NT2/D1 (cell line): ENCODE measurements at regions not wholly inside any gene's neighbourhood (a gene's known extent, or its start where the extent isn't known, plus 50 kb on each side); places are given as distances from the start of the nearest gene placed in this dataset.

ENCODE experiments used
- DNase-seq: peaks from one replicate; pipeline ENCODE4 v3.0.0-alpha.2; 2011; ENCODE audit warnings: low read depth, low spot score
- H3K27me3 ChIP-seq: 2 replicates; pipeline ENCODE4 v1.6.0; 2011; ENCODE audit warnings: mild to moderate bottlenecking; ENCODE audit not compliant: insufficient read length, insufficient read depth
- H3K36me3 ChIP-seq: 2 replicates; pipeline ENCODE4 v1.6.1; 2011; ENCODE audit warnings: mild to moderate bottlenecking, low read length, mixed read lengths; ENCODE audit not compliant: insufficient read depth, insufficient read length
- H3K4me1 ChIP-seq: 2 replicates; pipeline ENCODE4 v1.5.1; 2011; ENCODE audit not compliant: insufficient read depth, insufficient read length
- H3K4me3 ChIP-seq: 2 replicates; pipeline ENCODE4 v1.5.1; 2011; ENCODE audit warnings: low read depth; ENCODE audit not compliant: insufficient read length
- H3K9ac ChIP-seq: 2 replicates; pipeline ENCODE4 v1.6.0; 2011; ENCODE audit warnings: low read depth; ENCODE audit not compliant: insufficient read length
- H3K9me3 ChIP-seq: 2 replicates; pipeline ENCODE4 v1.5.1; 2011; ENCODE audit warnings: mild to moderate bottlenecking, low read length; ENCODE audit not compliant: insufficient read depth
- SUZ12 ChIP-seq: IDR thresholded peaks from 2 replicates; pipeline ENCODE4 v1.6.1; 2011; ENCODE audit not compliant: insufficient read length, insufficient read depth; ENCODE audit errors: extremely low read depth
- YY1 ChIP-seq: IDR thresholded peaks from 2 replicates; pipeline ENCODE4 v1.6.1; 2011; ENCODE audit not compliant: insufficient read length, insufficient read depth
- ZNF274 ChIP-seq: IDR thresholded peaks from 2 replicates; pipeline ENCODE4 v1.6.1; 2011; ENCODE audit warnings: mild to moderate bottlenecking, low read depth, low read length

- Histone ChIP-seq H3K4me1 (peaks cover 18% of the 10 kb centered on the region), H3K36me3 (no peaks in the 10 kb centered on the region), H3K9me3 (no peaks in the 10 kb centered on the region), H3K4me3 (no peak overlapping the region), H3K9ac (no peak overlapping the region), H3K27me3 (no peaks in the 10 kb centered on the region)
- TF ChIP-seq YY1: no peak
- TF ChIP-seq ZNF274: no peak
- no peak for TF ChIP-seq SUZ12
- no peak for DNase-seq
Measured at GRCh38 chr11:70535191-70535971, 137.1 kb downstream of the CTTN start.

DNA sequence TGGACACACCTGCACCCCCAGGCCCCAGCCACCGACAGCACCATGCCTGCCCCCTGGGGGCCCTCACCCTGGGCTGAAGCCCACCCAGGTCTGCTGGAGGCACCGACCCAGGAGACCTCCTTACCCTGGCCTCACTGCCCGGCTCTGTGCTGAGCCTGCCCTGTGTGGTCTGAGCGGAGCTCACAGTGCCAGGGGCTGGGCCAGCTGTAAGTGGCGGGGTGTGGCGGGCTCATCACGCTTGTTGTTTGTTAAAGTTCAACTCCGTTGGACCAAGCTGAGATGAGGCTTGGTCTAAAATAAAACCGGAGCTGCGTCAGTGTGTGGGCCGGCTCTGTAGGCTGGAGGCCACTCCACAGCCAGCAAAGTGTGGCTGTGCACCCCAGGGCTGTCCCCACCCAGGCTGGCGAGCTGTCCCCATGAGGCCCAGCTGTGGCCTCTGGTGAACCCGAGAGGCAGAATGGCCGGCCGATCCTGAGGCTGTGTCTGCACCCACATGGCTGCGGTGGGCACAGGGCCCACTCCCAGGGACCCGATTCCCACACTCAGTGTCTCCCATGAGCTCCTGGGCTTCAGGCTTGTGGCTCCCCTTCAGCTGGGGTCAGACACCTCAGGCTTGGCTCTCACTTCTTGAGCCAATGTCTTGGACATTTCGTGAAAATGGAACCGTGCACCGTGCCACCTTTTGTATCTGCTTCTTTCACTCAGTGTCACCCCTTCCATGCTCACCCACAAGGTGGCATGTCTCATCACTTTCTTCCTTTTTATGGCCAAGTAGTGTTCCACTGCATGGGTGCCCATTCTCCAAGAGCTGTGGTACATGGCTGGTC is 137.9 kb downstream of the CTTN start:
- Histone ChIP-seq H3K9ac (no peak overlapping the region), H3K4me3 (no peak overlapping the region), H3K36me3 (no peaks in the 10 kb centered on the region), H3K27me3 (no peaks in the 10 kb centered on the region), H3K9me3 (no peaks in the 10 kb centered on the region), H3K4me1 (peaks cover 18% of the 10 kb centered on the region)
- TF ChIP-seq SUZ12 (no peak), YY1 (no peak), ZNF274 (no peak)
- DNase-seq: no peak

DNA sequence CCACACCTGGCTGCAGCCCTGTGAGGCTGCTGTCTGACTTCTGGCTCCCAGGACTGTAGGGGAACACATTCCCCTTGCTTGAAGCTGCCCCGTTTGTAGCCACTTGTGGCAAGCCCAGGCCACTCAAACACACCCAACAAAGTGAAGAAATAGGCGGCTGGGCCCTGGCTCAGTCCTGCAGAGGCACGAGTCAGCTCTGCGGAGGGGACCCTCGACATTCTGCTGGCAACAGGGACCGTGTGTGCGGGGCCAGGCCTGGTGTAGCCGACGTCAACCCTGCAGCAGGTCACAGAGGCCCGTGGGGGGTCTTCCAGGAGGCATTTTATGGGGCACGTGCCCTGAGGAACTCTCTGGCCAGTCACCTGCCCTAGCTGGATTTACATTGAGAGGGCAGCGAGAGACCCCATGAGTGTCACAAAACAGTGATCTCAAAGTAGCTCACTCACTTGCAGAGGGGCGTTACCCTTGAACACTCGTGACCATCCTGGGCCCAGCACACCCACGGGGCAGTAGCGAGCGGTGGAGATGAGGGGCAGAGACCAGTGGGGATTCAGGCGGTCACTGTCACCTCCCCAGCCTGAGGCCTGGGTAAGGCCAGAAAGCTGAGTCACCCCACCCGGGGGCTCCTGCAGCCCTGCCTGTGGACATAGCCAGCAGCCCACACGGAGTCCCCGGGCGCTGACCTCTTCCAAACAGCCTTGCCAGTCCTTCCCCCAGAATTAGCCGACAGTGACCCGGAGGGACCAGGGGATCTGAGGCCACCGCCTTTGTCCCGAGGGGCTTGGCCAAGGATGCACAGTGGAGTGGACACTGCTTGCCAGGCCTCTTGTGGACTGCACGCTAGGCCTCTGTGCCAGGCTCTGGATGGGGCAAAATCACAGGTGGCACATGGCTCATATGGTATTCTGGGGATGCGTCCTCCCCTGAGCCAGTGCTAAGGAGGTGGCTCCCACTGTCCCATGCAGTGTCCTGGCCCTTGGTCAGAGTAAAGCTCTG is 139.5 kb downstream of the CTTN start:
- H3K27me3 ChIP-seq: no peaks in the 10 kb centered on the region
- H3K36me3 ChIP-seq: no peaks in the 10 kb centered on the region
- peaks cover 6% of the 10 kb centered on the region for H3K4me1 ChIP-seq
- H3K4me3 ChIP-seq: no peak overlapping the region
- H3K9ac ChIP-seq: peak overlapping the region; percentile 21
- TF ChIP-seq SUZ12: no peak
- no peak for TF ChIP-seq YY1
- TF ChIP-seq ZNF274: no peak
- no peak for DNase-seq
- no peaks in the 10 kb centered on the region for H3K9me3 ChIP-seq

DNA sequence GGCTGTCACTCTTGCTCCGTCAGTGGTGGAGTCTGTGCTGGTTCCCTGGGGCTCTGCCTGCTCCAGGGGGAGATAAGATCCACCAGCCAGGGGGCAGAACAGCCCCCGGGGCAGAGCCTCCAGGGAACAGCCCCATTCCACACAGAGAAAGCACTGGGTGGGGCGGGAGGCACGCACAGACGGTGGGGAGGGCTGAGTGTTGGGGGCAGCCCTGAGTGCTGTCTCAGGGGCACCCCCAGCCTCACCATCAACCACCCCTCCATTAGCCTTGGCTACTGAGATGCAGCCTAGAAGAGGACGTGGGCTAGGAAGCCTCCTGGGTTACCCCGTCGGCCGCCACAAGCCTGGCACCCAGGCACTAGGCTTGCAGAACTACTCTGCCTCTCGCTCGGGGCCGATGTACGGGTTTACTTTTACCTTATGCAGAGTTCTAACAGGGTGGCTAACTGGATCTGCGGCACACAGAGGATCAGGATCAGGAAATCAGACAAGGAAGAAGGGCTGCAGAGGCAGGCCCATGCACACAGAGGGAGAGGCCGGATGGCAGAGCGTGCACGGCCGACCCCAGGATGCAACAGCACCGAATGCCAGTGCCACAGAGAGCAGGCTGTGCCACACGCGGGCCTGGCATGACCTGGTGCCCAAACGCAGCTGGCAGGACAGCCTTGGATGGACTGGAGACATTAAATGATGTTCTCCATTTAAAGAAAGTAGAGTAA is 140.5 kb downstream of the CTTN start:
- H3K9me3 ChIP-seq: no peaks in the 10 kb centered on the region
- no peaks in the 10 kb centered on the region for H3K27me3 ChIP-seq
- H3K4me3 ChIP-seq: no peak overlapping the region
- no peak for TF ChIP-seq ZNF274
- no peak for TF ChIP-seq YY1
- TF ChIP-seq SUZ12: no peak
- H3K4me1 ChIP-seq: peaks cover 5% of the 10 kb centered on the region
- no peaks in the 10 kb centered on the region for H3K36me3 ChIP-seq
- DNase-seq: no peak
- H3K9ac ChIP-seq: no peak overlapping the region

- Histone ChIP-seq H3K4me3 (no peak overlapping the region), H3K27me3 (no peaks in the 10 kb centered on the region), H3K9me3 (no peaks in the 10 kb centered on the region), H3K36me3 (no peaks in the 10 kb centered on the region), H3K9ac (no peak overlapping the region), H3K4me1 (peaks cover 11% of the 10 kb centered on the region)
- no peak for TF ChIP-seq ZNF274
- TF ChIP-seq YY1: no peak
- no peak for TF ChIP-seq SUZ12
- no peak for DNase-seq
Measured at GRCh38 chr11:70539360-70540095, 141.2 kb downstream of the CTTN start.

GRCh38 chr11:70540196-70540595 is 141.9 kb downstream of the CTTN start:
- no peak for DNase-seq
- Histone ChIP-seq H3K4me1 (peaks cover 15% of the 10 kb centered on the region), H3K27me3 (no peaks in the 10 kb centered on the region), H3K9ac (no peak overlapping the region), H3K36me3 (no peaks in the 10 kb centered on the region), H3K9me3 (no peaks in the 10 kb centered on the region), H3K4me3 (no peak overlapping the region)
- no peak for TF ChIP-seq ZNF274
- TF ChIP-seq SUZ12: no peak
- no peak for TF ChIP-seq YY1
